GM19455 (cell line): ENCODE measurements at regions not wholly inside any gene's neighbourhood (a gene's known extent, or its start where the extent isn't known, plus 50 kb on each side); places are given as distances from the start of the nearest gene placed in this dataset.

Experiments used
- ATAC-seq: cut with Tn5 transposase; IDR thresholded peaks from one replicate; pipeline ENCODE4 v1.9.1; 2021; ENCODE audit not compliant: unreplicated experiment

DNA sequence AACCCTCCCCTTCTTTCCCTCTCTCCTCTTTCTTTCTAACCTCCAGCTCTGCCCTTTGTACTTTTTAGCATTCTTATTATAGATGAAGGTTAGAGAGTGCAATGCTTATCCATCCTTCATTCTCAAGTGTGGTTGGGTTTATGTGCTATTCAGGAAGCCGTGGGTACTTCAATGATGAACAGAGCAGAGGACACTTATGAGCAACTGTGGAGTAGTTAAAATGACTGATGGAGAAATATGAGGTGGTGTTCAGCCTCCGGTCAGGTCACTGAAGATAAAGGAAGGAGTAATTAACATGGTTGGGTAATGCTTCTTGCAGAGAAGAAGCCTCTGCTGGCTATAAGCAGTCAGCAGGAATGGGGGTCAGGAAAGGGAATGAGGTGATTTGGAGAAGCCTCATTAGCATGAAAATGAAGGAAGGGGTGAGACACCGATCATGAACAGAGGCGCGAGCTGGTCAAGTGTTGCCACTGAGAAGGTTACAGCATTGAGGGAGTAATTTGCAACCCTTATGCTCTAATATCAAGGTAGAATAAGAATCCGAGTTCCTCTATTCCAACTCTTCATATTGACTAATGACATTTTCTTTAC is 174.7 kb downstream of the LPIN1 start:
- no peak for ATAC-seq

DNA sequence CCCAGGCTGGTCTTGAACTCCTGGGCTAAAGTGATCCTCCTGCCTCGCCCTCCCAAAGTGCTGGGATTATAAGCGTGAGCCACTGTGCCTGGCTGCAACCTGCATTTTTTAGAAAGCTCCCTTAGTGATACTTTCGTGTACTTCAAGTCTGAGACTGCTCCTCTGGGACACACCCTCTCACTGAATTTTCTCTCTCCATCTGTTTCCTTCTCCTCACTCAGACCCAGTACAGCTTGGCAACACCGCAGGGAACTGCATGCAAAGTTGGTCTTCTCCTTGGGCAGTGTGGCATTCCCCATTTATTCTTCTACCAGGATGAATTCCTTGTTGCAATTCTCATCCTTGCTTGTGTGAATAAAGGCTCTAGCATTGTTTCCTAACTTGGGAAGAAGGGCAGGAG is 175.9 kb downstream of the LPIN1 start:
- ATAC-seq, result no peak

DNA sequence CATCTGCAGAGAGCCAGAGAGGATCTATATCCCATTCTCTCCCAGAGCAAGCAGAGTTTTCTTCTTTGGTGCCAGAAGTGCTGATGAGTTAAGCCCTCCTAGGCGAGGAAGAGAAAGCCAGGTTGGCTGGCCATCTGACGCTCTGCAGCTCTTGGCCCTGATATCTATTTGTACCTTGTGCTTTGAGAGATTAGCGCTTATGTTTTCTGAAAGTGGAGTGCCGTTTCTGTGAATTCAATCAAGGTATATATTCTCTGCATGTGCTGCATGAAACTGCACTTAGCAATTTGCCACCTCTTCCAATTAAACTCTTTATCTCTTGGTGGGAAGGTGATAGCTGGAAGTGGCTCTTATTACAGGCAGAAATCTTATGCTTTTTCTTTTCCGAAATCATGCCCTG is 177.5 kb downstream of the LPIN1 start:
- ATAC-seq, result no peak

DNA sequence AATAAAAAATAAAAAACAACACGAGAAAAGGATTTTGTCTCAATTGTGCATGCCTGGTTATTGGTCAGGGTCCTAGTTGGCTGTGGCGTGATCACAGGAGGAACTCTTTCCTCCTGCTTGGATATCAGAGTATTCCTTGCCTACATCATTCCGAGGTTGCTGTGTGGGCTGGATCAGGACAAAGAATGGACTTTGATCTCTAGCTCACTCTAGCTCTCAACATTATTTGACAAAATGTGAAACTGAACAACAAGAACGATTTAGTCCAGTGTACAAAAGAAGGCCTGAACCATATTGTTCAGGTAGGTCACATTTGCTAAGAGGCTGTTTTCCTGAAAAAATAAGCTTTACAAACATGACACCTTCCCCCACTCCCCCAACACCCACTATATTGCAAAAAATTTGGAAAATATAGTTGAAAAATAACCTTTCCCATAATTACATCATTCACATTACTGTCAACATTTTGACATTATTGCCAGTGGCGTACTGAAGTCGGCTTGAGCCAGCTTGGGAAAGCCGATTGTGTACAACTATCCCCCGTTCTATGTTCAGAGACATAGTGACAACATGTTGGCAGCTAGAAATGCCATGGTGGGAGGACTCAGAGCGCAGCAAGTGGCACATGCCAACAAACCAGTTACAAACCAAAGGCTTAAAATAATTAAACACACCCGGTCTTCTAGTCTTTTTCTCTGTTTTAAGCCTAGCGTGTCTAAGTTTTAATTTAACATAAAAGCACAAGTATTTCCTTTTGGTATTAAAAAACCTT is 179.0 kb downstream of the LPIN1 start:
- no peak for ATAC-seq

DNA sequence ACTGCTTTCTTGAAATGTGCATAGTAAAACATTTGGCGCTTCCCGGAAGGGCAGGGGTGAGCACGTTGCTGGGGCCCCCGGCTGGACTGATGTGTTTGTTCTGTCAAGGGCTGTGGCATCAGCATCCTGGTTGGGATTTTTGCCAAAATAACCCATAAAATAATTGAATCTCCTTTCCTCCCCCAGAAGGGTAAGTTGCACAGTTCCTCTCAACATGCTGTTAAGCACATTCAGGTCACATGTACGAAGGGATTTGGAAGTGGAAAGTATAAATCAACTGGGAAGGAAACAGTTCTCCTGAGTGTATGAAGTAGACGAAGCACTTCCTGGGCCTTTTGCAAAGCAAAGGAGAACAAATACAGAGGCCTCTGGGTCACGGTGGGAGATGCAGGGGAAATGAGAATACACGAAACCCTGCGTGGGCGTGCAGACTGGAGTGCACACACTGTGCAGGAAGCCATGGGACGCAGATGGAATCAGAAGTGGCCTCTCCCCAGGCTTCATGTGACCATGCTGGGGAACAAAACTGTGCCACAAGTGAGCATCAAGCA is 183.9 kb downstream of the LPIN1 start:
- no peak for ATAC-seq

DNA sequence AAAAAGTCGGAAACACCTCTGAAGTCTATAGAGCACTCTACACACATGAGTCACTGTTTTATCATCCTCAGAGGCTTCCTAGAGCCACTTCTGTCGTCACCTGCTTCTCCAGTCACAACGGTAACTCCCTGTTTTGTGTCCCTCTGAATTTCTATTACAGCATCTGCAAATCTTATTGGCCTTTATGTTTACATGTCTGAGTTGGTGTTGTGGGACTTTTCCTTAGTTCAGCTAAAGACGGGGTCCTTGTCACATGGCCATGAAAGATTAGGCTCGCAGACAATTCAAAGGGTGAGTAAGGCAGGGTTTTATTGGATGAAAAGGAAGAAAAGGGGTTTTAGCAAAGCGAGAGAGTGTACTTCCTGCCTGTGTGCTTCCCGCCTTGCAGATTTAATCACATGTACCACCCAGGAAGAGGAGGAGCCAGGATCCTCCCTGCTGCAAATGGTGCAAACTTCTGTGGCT is 185.6 kb downstream of the LPIN1 start:
- ATAC-seq, result no peak

DNA sequence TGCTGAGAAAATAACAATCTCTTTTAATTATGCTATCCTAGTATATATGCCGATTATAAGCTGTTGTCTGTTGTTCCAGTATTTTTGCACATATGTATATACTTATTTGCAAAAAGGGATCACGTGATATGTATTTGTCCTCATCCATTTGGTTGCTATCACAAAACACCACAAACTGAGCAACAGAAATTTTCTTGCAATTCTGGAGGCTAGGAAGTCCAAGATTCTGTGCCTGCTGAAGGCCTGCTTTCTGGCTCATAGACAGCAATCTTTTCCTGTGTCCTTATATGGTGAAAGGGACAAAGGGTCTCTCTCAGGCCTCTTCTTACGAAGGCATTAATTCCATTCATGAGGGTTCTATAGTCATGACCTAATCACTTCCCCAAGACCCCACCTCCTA is 186.5 kb downstream of the LPIN1 start:
- ATAC-seq, result no peak

DNA sequence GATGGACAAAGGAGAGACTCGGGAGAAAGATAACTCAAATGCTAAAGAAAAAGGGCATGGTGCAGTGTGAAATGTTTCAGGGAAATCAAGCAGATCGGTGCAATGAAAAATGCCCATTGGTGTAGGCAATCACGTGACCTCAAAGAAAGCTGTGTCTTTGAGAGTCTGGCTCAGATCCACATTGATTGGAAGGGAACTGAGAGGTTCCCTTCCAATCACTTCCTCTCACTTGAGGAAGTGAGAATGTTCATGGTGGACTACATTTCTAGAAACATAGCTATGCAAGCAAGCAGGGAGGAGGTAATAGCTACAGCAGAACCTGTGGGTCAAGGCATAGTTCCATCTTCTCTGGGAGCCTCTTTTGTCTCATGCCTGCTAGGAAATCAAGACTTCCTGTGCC is 187.4 kb downstream of the LPIN1 start:
- ATAC-seq, result no peak

DNA sequence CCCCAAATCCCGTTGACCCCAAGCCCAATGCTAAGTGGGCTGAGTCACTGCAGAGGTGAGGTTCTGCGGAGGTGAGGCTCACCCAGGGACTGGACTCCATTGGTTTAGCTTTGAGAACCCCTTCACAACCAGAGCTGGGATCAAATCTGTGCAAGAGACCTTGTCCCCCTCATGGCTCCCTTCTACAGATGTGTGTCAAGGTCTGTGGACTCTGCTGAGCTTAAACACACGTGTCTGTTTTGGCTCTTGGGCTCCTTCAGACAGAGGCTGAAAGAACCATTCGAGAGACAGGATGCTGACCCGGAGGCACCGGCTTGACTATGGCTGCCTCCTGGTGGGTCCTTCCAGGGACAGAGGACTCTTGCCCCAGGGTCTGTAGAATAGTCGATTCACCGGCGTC is 190.3 kb downstream of the LPIN1 start:
- ATAC-seq, result no peak

DNA sequence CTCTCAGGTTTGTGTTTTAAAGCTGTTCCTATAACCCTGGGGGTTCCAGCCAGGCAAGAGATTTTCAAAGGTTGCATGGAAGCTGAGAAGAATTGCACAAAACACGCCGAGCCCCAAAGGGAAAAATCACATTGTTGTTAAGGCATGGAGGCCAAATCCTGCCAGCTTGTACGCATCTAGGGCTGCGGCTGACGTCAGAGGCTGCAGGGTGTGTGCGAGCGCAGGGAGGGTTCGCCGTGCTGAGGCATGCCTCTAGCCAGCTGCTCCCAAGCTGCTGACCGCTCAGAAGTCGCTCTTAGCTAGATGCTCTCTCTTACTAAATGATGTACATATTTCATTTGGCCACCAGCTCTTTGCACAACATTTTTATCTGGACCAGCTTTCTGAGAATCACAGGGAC is 191.8 kb downstream of the LPIN1 start:
- no peak for ATAC-seq

DNA sequence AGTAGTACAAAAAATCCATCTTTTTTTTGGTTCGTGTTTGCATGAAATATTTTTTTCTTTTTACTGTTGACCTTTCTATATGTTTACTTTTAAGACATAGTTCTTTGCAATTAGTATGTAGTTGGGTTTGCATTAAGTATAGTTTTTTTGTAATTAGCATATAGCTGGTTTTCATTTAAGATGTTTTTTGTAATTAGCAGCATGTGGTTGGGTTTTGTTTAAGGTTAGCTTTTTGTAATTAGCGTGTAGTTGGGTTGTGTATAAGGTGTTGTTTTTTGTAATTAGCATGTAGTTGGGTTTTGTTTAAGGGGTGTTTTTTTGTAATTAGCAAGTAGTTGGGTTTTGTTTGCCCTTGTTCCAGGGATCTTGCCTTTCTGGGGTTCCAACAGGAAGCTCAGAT is 193.1 kb downstream of the LPIN1 start:
- ATAC-seq, result no peak

DNA sequence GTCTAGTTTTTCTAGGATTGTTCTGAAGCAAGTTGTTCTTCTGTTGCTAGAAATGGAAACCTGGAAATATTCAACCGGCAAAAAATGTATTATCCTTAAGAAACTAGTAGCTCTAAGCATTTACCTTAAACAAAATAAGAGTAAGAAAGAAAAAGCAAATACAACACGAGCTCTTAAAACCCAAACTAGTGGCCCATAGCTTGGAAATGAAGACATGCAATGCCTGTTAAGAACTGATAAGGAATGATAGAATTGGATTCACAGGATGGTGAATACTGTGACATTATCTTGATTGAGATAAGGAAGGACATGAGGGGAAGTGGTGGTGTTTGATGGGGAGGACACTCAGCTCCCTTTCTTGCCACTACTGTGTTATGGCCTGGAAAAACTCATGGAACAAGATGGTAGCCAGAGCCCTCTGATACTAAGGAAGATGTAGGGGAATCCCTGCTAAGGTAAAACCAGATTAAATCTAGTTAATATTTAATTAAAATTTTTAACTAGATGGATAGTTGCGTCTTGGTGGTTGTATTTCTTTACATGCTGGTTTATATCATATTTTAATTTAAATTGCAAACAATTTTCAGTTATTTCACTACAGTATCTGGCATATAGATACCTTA is 193.8 kb downstream of the LPIN1 start:
- ATAC-seq, result no peak

DNA sequence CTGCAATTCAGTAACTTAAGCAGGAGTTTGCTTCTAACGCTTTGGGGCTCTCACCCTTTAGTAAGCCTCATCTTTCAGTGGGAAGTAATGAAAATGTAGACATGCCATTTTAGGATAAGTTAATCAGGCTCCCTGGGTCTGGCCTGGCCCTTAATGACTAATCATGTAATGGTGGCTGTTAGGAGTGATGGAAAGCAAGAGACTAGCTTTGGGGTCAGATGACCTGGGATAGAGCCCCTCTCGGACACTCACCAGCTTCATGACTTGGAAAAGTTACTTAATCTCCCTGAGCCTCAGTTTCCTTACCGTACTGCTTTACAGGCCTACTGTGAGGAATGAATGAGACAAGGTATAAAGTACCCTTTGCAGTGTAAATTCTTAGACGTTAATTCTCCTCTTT is 194.4 kb downstream of the LPIN1 start:
- no peak for ATAC-seq

DNA sequence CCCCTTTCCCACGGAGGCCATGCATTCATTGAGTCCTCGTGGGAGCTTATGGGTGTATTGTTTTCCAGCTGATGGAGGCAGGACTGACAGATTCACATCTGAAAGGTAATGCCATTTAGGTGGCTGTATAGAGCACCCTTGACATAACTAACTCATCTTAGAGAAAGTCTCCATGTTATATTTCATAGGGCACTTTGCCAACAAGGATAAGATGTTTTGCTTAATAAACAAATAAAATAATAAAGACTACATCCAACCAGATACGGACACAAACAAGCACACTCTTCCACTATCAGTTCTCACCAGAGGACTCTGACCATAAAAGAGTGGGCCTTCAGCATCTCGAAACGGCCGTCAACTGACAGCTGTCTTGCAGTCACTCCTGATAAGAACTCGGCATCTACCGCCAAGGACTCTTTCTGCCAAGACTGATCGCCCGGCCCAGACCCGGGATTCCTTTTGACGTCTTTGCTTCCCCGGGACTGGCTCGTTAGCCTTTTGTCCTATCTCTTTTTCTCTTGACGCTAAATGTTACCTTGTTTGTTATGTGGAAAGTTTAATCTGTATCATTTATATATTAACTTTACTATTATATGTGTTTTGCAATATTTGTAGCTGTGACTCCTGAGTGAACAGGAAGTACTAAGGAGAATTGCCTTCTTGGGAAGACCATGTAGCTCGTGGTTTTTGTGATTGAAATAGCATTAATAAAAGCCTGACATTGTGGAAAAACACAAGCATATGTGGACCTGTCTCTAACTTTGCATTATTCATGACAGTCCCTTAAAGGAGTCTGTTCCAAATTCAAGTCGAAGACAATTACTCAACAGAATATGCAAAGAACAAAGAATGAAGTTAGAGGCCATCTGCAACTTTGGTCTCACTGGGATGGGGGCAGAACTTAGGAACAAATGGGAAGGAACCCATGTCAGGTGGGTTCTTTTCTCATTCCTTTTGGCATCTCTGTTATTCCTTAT is 195.1 kb downstream of the LPIN1 start:
- ATAC-seq, result no peak

DNA sequence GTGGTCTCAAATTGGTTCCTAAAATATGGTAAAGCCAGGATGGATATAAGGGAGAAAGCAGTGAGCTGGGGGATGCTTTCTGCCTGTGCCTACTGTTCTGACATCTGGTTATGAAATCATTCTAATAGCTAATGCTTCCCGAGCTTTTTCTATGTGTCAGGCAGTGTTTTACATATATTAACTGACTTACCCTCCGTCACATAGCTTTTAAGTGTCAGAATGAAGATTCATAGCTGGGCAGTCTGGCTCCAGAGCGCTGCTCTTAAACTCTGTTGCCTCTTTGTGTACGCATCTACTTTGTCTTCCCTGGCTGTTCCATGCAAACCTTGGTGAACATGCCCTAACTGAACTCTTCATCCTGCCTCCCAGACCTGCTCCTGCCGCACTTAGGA is 195.7 kb downstream of the LPIN1 start:
- no peak for ATAC-seq

DNA sequence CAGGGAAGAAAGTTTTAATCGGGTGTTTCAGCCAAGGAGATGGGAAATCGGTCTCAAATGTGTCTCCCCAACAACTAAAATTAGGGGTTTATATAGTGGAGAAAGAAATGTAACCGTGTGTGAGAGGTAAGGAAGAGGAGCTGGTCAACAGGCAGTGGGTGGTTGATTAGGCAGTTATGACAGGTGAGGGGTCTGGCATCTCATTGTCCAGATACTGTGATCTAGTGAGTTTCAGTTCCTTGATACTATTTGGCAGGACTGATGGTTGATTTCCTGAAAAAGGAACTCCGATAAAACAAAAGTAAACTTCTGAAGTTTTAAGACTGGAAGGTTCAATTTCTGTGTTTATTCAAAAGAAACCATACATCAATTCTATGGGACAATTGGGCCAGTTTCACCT is 197.9 kb downstream of the LPIN1 start:
- ATAC-seq, result no peak

DNA sequence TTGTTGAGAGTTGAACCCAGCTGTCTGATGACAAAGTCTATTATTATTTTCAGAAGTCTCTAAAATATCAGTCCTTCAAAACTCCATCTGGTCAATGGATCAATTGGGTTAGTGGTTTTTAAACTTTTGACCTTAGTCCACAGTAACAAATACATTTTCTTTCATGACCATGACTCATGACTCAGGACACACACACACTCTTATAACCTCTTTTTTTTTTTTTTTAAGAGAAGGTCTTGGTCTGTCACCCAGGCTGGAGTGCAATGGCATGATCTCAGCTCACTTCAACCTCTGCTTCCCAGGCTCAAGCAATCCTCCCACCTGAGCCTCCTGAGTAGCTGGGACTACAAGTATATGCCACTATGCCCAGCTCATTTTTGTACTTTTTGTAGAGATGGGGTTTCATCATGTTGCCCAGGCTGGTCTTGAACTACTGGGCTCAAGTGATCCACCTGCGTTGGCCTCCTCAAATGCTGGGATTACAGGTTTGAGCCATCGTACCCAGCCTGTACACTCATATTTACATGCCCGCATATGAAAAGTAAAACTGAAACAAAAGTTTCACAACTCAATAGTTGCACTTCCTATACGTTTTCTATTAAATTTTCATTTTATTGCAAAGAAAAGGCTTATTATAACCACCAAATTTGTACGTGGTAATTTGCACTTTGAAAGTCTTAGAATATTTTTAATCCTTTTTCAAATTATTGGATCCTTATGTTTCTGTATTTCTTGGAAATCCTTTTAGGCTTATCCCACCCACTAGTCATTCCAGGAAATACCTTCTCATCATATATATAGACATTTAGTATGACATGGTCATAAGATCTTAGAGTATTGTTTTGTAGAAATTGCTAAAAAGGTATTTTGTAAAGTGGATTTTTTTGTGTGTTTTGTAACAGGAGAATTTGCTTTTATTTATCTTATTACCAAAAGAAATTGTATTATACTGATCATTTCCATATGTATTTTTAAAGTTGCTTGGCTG is 199.0 kb downstream of the LPIN1 start:
- ATAC-seq, result peak; percentile 91

DNA sequence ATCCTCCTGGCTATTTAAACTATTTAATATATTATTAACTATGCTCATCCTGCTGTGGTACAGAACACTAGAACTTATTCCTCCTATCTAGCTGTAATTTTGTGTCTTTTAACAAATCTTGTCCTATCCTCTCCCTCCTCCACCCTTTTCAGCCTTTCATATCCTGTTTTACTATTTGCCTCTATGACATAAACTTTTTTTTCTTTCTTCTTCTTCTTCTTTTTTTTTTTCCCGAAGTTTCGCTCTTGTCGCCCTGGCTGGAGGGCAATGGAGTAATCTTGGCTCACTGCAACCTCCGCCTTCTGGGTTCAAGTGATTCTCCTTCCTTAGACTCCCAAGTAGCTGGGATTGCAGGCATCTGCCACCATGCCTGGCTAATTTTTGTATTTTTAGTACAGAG is 201.5 kb downstream of the LPIN1 start:
- ATAC-seq, result no peak

DNA sequence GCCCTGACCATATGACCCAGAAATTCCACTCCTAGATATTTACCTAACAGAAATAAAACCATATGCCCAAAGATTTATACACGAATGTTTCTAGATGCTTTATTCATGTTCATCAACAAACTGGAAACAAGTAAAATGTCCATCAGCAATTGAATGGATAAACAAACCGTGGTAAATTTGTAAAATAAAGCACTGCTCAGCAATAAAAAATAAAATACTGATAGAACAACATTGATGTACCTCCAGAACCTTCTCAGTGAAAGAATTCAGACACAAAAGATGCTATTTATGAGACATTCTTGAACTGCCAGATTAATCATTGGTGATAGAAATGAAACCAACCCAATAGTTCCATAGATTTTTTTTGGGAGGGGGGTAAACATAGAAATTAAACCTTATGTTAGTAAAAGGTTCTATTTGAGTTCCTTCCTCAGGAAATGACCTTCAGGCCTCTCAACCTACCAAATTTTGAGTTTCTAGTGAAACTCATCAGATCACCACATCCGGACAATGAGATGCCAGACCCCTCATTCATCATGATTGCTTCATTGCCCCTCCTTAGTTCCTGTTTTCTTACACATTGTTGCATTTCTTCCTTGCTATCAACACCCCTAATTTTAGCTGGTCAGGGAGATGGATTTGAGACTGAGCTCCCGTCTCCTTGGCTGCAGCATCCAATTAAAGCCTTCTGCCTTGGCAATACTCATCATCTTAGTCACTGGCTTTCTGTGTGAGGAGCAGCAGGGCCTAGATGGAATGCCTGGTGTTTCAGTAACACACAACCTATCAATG is 203.5 kb downstream of the LPIN1 start:
- no peak for ATAC-seq
